ENCODE measurements at regions not wholly inside any gene's neighbourhood (a gene's known extent, or its start where the extent isn't known, plus 50 kb on each side); places are given as distances from the start of the nearest gene placed in this dataset.
A peak's percentile ranks its signal among the peaks of the same experiment; 100 is the strongest.

- H3K14ac ChIP-seq (replicated peaks; ENCODE audit: low read depth, low read length) = no peak overlapping the region
- 48% methylated on average over 4 of the region's 5 CpGs; no CpG with 5 or more reads in 1 of the 2 experiments for WGBS, 2 experiments (ENCODE audit: extremely low coverage in 2 of 2, insufficient read length in 1 of 2)
- no peak overlapping the region for H4K91ac ChIP-seq (ENCODE audit: insufficient read depth, low read depth, low read length)
- intact Hi-C loops (cut with micrococcal nuclease) = no loop called here
- no peak overlapping the region for H4K5ac ChIP-seq (ENCODE audit: low read depth, low read length)
- H2AK5ac ChIP-seq (ENCODE audit: low read depth, low read length) = no peak overlapping the region
- H3K27me3 ChIP-seq (ENCODE audit: control insufficient read depth, insufficient read depth, low read length) = peaks cover 38% of the 10 kb centered on the region
- no peak overlapping the region for H3K18ac ChIP-seq (ENCODE audit: low read depth, low read length)
- H3K4me3 ChIP-seq (ENCODE audit: insufficient read depth, low read depth, low read length) = no peak overlapping the region
- H3K4ac ChIP-seq (ENCODE audit: low read depth, low read length) = no peak overlapping the region
- H2BK5ac ChIP-seq (ENCODE audit: low read depth, low read length, poor library complexity, severe bottlenecking) = no peak overlapping the region
- H3K9ac ChIP-seq (ENCODE audit: low read depth, low read length) = no peak overlapping the region
- no peak overlapping the region for H2AK9ac ChIP-seq (replicated peaks; ENCODE audit: low read depth, low read length, poor library complexity)
- peak; percentile 42; the same call in 1 of the 2 replicates for ATAC-seq (ENCODE audit: low read depth)
- dilution Hi-C loops (cut with HindIII; ENCODE audit: low sequenced_read_pairs, unreplicated experiment) = no loop called here
- no peak for TF ChIP-seq BHLHE40 (IDR thresholded peaks at IDR 0.05; ENCODE audit: low read depth, low read length)
- TF ChIP-seq, protein P1, sequence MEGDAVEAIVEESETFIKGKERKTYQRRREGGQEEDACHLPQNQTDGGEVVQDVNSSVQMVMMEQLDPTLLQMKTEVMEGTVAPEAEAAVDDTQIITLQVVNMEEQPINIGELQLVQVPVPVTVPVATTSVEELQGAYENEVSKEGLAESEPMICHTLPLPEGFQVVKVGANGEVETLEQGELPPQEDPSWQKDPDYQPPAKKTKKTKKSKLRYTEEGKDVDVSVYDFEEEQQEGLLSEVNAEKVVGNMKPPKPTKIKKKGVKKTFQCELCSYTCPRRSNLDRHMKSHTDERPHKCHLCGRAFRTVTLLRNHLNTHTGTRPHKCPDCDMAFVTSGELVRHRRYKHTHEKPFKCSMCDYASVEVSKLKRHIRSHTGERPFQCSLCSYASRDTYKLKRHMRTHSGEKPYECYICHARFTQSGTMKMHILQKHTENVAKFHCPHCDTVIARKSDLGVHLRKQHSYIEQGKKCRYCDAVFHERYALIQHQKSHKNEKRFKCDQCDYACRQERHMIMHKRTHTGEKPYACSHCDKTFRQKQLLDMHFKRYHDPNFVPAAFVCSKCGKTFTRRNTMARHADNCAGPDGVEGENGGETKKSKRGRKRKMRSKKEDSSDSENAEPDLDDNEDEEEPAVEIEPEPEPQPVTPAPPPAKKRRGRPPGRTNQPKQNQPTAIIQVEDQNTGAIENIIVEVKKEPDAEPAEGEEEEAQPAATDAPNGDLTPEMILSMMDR (conservative IDR thresholded peaks at IDR 0.05; ENCODE audit: low read depth, low read length) = 0 out of 2 replicates have a peak, but pooled peaks have one; percentile 2
- no peaks in the 10 kb centered on the region for H3K36me3 ChIP-seq (ENCODE audit: control insufficient read depth, insufficient read depth, low read length)
- H3K23ac ChIP-seq (ENCODE audit: low read depth, low read length) = no peak overlapping the region
- in situ Hi-C loops (cut with MboI; ENCODE audit: low sequenced_read_pairs) = loop anchor here (5.0 kb wide), 1 partner anchor 49 kb away; no protein-coding TSS in a partner anchor
- no peak overlapping the region for H2BK20ac ChIP-seq (ENCODE audit: low read depth, low read length)
- H3K27ac ChIP-seq (ENCODE audit: insufficient read depth, low read length) = no peak overlapping the region
- H2BK120ac ChIP-seq (ENCODE audit: low read depth, low read length) = no peak overlapping the region
- no peaks in the 10 kb centered on the region for H3K79me1 ChIP-seq (ENCODE audit: low read depth in 1 of 2, low read length in 2 of 2)
- no peaks in the 10 kb centered on the region for H3K9me1 ChIP-seq (ENCODE audit: insufficient read depth, low read length)
- H4K8ac ChIP-seq (ENCODE audit: low read depth in 2 of 2, low read length in 2 of 2) = no peak overlapping the region
- H3K4me1 ChIP-seq (ENCODE audit: control insufficient read depth, insufficient read depth, low read length) = no peaks in the 10 kb centered on the region
- no peak for DNase-seq
- ChIA-PET POLR2A (ENCODE audit: unreplicated experiment) (no interaction called here), CTCF (interaction anchor here (0.6 kb wide), 1 partner anchor 141 kb away, joined by 4 read pairs; no protein-coding TSS in a partner anchor)
- no TSS peak for BruUV-seq (replicated peaks)
- H3K9me3 ChIP-seq (ENCODE audit: control insufficient read depth, insufficient read depth, low read length) = no peaks in the 10 kb centered on the region
- H2BK15ac ChIP-seq (ENCODE audit: low read depth, low read length) = no peak overlapping the region
- no peak overlapping the region for H3K56ac ChIP-seq (ENCODE audit: extremely low read depth, insufficient read depth, low read length)
- H4K20me1 ChIP-seq (ENCODE audit: insufficient read depth, low read length) = no peaks in the 10 kb centered on the region
- H2AFZ ChIP-seq (replicated peaks; ENCODE audit: low read length, poor library complexity) = no peak overlapping the region
- no peak overlapping the region for H3K4me2 ChIP-seq (ENCODE audit: low read depth, low read length)
Observed at GRCh38 chr22:22348127-22348814, 103.7 kb downstream of the VPREB1 start.

Measured in IMR-90 (cell line).